A204.1 (cell line): ENCODE measurements at regions not wholly inside any gene's neighbourhood (a gene's known extent, or its start where the extent isn't known, plus 50 kb on each side); places are given as distances from the start of the nearest gene placed in this dataset.

Experiments
- FAIRE-seq: peaks from 2 replicates; lab custom pipeline; 2012; peaks lifted over from hg19 to GRCh38; lab: Jason Lieb, UNC

GRCh38 chr10:58010073-58010702 is 257.5 kb downstream of the IPMK start:
- no peak for FAIRE-seq

GRCh38 chr10:58003945-58004344 is 263.7 kb downstream of the IPMK start:
- no peak for FAIRE-seq

GRCh38 chr10:58001159-58001558 is 266.5 kb downstream of the IPMK start:
- no peak for FAIRE-seq

GRCh38 chr10:57996536-57996935 is 271.2 kb downstream of the IPMK start:
- no peak for FAIRE-seq

DNA sequence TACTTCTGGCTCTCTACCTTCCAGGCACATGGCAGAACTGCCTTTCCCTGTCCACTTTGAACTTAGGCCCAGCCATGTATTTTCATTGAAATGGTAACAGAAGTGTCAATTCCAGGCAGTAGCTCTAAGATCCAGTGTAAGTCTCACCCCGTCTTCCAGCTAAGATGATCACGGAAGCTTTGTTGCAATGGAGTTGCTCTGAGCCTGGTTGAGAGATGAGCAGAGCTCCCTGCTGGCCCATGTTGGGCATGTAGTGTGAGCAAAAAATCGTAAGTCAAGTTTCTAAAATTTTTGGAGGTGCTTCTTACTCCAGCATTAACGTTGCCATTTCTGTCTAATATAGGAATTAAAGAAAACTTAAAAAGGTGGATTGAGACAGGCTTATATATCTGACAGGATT is 274.4 kb downstream of the IPMK start:
- no peak for FAIRE-seq

GRCh38 chr10:57992321-57993077 is 275.2 kb downstream of the IPMK start:
- no peak for FAIRE-seq

DNA sequence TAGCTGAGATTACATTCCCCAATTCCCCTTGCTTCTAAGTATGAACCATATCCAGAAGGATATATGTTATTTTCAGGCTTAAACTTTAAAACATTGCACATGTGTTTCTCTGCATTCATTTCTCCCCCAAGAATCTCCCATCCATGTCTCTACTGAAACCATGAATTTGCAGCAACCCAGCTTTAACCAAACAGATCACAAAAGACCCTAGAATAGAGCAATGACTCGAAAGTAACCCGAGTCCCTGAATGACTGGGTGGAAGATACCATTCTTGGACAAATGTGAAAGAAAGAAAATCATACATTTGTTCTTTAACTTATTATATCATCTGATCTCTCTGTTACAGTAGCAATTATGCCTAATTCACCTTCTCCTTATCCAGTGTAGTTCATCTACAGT is 278.7 kb downstream of the IPMK start:
- no peak for FAIRE-seq

GRCh38 chr10:57987055-57987721 is 280.5 kb downstream of the IPMK start:
- FAIRE-seq = no peak

DNA sequence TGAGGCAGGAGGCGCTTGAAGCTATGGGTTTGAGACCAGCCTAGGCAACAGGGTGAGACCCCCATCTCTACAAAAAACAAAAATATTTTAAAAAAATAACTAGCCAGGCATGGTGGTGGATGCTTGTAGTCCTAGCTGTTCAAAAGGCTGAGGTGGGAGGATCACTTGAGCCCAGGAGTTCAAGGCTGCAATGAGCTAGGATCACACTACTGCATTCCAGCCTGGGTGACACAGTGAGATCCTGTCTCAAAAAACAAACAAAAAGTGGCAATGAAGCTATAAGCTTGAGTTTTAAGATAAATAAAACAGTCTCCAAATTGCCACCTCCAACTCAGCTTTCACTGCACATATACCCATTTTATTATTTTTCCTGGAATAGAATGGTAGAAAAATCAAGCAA is 281.3 kb downstream of the IPMK start:
- FAIRE-seq = no peak

GRCh38 chr10:57983281-57983791 is 284.4 kb downstream of the IPMK start:
- FAIRE-seq = no peak

- FAIRE-seq = no peak
Measured at GRCh38 chr10:57982091-57982490, 285.6 kb downstream of the IPMK start.

- no peak for FAIRE-seq
Measured at GRCh38 chr10:57979956-57980355, 287.7 kb downstream of the IPMK start.

DNA sequence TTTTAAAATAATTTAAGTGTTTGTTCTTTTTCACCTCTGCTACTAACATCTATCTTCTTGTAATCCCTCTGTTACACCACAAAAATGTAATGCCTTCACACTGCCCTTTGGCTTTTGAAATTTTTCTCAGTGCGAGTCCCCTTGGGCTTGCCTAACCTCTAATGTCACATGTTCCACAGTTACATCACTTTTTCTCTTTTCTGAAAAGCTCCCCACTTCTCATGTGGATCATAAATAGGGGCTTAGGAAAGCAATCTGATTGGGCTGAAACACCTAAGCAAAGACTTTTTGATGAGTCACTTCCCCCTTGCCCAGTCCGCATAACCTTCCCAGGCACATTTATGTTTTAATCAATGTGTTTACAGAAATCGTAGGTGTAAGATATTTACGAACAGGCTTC is 288.2 kb downstream of the IPMK start:
- FAIRE-seq = no peak

- FAIRE-seq = no peak
Measured at GRCh38 chr10:57977262-57977661, 290.4 kb downstream of the IPMK start.

GRCh38 chr10:57973451-57973850 is 294.2 kb downstream of the IPMK start:
- FAIRE-seq = no peak

- FAIRE-seq = no peak
Measured at GRCh38 chr10:57972783-57973182, 294.9 kb downstream of the IPMK start.

GRCh38 chr10:57968328-57969016 is 299.2 kb downstream of the IPMK start:
- no peak for FAIRE-seq

DNA sequence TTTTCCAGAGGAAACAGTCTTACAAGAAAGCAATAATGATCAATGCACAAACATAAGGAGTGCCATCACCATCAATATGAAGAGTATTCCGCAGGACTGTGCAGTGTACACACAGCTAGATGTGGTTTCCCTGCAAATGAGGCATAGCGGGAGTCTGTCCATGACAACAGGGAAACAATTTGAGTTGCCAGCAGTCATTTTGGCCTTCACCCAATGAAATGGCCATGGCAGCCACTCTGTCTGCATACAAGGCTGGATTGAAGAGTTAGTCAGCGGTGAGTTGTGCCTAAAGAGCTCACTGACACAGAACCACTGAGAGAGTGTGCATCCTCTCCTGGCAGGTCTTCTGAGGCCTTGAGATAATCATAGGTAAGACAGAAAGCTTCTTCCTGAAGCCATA is 303.3 kb downstream of the IPMK start:
- FAIRE-seq = no peak

DNA sequence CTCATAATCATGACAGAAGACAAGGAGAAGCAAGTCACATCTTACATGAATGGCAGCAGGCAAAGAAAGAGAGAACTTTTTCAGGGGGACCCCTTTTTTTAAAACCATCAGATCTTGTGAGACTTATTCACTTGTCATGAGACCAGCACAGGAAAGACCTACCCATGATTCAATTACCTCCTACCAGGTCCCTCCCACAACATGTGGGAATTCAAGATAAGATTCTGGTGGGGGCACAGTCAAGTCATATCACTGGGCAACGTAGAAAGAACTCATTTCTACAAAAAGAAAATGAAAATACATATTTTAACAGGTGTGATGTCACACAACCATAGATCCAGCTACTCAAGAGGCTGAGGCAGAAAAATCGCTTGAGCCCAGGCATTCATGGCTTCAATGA is 304.1 kb downstream of the IPMK start:
- no peak for FAIRE-seq

DNA sequence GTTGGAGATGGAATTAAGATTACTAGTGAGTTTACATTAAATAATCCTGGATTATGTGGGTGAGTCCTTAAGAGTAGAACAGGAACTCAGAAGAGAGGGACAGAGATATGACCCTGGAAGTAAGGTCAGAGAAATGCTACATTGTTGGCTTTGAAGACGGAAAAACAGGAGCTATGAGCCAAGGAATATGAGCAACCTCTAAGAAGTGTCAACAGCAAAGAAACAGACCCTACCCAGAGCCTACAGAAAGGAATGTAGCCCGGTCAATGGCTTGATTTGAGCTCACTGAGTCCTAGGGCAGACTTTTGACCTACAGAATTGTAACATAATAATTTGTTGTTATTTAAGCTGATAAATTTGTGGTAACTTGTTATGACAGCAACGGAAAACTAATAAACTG is 304.9 kb downstream of the IPMK start:
- no peak for FAIRE-seq

DNA sequence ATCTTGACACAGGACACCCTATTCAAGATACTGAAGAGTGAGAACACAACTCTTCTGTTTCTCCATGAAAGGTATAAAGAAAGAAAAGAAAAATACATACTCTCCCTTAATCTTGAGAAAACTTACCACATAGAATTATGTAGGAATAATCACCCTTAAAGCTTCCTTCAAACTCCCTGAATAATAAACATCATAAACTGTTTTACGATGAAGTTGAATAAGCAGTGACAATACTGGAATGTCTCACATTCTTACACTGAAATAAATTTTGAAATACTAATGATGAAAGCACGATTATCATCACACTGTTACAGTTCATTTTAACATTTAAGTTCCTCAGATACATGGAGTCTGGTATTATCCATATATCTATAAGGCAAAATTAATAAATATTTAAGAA is 306.2 kb downstream of the IPMK start:
- no peak for FAIRE-seq

DNA sequence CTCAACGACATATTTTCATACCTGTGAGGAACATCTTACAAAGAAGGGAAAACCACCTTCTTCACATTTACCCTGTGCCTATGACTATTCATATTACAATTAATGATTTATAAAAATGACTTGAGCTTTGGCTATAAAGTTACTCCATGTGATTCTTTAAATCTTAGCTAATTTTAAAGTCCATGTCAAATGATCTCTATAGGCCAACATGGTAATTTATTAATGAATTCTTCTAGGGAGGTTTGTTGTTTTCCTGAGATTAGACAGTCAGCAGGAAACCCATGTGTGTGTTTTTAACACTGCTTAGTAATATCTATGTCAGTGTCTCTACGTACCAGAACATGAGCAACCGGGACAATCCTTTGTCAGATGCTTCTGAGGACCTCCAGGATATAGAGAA is 307.3 kb downstream of the IPMK start:
- FAIRE-seq = no peak
